ENCODE measurements at regions not wholly inside any gene's neighbourhood (a gene's known extent, or its start where the extent isn't known, plus 50 kb on each side); places are given as distances from the start of the nearest gene placed in this dataset.
"Not testable (repeated sequence)": the region's sequence is repeated elsewhere in the genome, so short reads cannot be mapped to it uniquely, and the experiment has no call there.

DNA sequence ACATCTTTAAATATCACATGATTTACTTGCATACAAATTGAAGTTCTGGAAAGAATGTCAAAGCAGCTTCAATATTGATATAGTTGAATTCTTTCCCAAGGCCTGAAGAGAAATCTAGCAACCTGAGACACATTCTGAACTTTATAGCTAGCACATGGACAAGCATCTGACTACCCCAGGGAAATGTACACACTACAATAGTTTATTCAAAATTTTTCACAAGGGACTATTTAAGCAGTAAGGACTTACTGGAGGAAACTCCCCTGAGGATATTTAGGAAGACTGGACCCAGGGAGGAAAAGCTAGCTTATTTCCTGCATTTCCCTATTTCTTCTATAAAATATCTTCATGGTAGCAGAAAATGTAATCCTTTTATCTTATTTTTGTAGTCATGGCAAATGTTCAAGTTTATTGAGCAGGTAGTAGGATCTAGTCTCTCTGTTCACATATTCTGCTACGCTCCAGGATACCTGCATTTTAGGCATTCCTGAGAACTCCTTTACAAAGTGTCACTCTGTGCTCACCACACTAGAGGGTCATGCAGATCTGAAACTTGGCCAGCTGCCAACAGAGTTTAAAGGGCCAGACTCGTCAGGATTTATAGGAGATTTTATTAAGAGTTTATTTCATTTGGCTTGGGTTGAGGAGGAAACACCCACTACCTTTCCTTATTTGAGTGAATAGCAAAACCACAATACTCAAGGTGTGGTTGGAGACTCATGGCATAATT, 348.4 kb upstream of the FTMT start:
- DNase-seq, result peak; percentile 38

DNA sequence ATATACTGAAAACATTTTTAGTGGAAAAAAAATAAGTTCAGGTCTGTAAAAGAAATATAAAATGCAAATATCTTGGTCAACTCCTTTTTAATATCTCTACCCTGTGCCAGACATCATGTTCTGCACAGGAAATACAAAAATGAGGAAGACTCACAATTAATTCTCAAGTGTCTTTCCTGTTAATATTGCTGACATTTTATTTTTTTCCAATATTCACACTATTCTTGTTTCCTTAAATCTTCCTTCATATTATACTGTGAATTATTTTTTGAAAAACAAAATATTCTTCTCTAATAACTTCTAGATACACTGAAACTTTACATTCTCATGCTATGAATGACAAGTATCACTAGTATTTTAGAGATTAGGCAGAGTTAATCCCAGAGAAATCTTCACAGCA, 334.7 kb upstream of the FTMT start:
- no peak for DNase-seq

GRCh38 chr5:121525706-121526105, 326.0 kb upstream of the FTMT start:
- no peak for DNase-seq

DNA sequence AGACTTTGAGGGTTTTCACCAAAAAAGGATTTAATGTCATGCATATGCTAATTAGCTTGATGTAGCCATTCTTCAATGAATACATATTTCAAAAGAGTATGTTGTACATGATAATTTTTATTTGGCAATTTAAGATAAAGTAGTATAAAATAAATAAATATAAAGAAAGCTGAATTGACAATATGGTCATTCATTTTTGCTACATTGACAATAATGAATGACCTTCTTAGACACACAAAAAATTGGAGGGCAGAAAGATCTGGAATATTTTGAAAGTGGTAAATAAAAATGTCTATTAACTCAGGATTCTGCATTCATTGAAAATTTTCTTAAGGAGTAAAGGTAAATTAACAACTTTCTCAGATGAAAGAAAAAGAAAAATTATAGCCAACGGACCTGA, 324.8 kb upstream of the FTMT start:
- DNase-seq, result no peak

DNA sequence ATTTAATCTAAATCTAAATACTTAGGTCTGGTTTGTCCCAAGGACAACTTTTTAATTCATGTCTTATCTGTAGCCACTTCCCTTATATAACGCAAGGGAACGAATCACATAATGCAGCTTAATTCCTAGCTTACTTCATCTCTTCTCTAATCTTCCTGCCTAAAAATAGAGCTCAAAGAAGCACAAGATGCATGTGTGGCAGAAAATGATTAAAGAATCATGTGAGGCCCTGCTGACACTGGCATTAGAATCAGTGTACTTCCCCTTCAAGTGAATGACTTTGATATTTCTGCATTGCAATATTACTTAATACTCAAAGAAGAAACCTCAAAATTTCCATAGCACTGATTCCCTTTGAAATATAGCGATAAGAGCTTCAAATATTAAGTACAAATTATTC, 317.9 kb upstream of the FTMT start:
- DNase-seq, result no peak

- DNase-seq, result no peak
Measured at GRCh38 chr5:121550989-121551388, 300.7 kb upstream of the FTMT start.

GRCh38 chr5:121559832-121560231, 291.9 kb upstream of the FTMT start:
- no peak for DNase-seq

- no peak for DNase-seq
Measured at GRCh38 chr5:121572061-121572460, 279.6 kb upstream of the FTMT start.

DNA sequence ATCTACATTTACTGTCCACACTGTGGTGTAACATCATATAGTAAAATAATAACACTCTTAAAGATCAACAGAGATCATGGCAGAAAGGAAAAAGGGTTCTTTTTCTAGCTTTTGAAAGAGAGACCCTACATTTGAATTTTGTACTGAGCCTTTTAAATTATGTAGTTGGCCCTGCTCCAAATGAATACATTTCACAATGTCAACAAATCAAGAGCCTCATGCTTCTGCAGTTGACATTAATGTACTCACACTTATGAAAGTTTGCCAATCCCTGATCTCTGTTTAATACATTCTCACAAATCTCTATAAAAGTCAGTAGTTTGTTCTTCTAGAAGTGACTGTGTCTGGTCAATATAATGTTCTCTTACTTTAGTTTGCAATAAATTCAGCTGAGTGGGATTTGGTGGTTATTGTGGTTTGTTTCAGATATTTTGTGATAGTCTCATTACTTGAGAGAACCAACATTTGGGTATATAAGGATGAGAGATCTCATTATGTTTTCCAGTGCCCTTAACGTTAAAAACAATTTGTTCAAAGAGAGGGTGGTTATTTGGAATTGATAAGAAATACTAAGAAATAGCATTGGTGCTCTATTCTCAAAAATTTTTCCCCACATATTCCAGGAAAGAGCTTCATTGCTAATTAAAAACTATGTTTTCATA, 277.8 kb upstream of the FTMT start:
- no peak for DNase-seq

DNA sequence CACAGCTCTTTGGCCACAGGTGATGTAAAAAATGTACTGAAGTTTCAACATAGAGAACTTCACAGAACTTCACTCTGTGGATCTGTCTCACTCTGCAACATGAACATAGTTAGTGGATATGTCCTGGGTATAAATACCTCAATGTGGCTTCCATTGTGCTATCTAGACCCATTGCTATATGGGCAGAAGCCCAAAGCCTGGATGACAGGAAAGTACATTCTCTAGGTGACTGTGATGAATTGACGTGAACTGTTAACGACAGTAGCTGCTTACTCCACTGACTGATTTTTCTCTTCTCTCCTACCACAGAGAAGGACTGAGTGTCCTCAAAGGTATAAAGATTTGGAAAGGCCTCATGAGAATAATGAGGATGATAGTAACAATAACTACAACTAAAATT, 270.1 kb upstream of the FTMT start:
- no peak for DNase-seq

DNA sequence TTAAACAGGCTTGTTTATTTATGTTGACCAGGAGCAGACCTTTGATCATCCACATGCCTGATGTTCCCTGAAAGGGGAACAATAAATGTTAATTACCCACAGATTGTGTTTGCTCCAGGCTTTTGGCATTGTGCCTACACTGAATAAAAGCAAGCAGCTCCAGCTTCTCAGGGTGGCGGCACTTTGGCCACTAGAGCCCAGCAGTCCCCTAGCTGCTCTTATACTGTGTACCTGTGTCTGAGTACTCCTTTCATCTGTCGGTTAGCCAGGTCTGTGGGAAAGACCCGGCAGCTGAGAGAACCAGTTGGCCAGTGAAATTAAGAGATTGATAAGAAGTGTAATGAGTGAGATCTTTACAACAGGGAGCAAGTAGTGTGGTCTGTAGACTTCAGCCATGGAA, 254.8 kb upstream of the FTMT start:
- DNase-seq, result no peak

DNA sequence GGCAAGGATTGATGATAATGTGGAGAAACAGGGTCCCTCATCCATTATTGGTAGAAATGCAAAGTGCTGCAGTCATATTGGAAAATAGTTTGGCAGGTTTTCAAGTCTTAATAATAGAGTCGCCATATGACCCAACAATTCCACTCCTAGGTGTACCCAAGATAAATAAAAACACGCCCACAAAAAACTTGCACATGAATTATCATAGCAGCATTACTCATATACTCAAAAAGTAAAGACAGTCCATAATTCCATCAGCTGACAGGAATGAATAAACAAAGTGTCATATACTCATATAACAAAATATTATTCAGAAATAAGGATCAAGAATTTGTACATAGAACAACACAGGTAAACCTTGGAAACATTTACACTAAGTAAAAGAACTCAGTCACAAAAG, 242.9 kb upstream of the FTMT start:
- DNase-seq, result no peak

- DNase-seq, result no peak
Measured at GRCh38 chr5:121624035-121624434, 227.6 kb upstream of the FTMT start.

GRCh38 chr5:121628783-121629182, 222.9 kb upstream of the FTMT start:
- DNase-seq, result no peak

DNA sequence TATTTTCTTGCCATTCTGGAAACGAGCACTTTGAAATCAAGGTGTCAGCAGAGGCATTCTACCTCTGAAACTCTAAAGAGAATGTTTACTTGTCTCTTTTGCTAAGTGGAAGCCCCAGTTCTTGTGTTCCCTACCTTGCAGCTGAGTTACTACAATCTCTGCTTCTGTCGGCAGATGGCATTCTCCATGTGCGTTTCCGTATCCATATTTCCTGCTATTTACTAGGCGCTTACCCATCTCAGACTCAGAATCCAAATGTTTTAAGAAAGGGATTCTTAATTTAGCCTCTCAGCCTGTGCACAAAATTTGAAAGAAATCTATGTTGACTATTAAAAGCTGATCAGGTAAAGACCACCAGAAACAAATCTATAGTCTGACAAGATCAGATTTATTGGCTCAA, 221.3 kb upstream of the FTMT start:
- peak; percentile 1 for DNase-seq

DNA sequence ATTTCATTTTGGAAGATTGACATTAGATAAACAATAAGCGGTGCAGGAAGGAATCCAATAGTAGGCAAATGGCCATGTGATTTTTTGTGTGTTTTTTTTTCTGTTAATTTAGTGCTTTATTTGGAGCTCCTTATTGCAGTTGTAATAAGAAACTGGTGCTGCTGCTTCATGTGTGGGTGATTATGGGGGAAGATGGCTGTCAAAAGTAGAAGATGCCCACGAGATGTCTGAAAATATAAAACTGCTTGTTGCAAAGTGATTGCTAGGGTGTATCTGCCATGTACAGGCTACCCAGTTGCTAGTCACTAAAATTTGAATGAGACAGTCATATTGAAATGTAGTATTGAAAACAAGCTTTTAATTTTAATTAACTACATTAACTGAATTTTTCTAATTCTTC, 216.7 kb upstream of the FTMT start:
- DNase-seq, result no peak

DNA sequence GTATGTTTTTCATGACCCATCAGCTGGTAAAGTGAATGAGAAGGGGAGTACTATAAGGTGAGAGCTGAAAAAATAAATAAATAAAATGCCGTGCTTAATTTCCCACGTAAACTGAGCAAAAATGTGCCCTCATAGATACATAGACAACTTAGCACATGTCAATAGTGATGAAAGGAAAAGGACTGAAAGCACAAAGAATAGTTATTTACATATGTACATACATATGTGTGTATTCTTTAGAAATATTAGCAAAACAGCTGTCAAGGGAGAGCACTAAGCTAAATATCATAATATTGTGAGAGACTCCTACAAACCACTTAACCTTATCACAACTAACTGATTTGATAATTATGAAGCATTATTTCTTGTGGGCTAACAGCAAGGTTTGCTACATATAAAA, 213.6 kb upstream of the FTMT start:
- DNase-seq, result no peak

GRCh38 chr5:121640298-121640697, 211.4 kb upstream of the FTMT start:
- no peak for DNase-seq

DNA sequence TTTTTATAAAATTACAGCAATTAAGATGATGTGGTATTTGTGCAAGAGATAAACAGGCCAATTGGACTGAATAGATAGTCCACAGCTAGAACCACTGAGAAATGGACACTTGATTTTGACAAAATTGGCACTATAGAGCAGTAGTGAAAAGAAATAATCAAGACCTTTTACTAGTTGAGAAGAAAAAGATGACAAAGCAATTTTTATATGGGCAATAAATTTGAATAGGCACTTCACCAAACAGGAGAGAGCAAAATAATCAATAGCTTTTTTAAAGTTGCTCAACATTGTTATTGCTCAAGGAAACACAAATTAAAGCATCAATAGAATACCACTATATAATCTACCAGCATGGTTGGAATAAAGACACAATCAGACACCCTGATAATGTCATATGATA, 193.5 kb upstream of the FTMT start:
- DNase-seq, result no peak

- DNase-seq, result no peak
Measured at GRCh38 chr5:121660142-121660541, 191.5 kb upstream of the FTMT start.

- not testable (repeated sequence) for DNase-seq
Measured at GRCh38 chr5:121665542-121665941, 186.1 kb upstream of the FTMT start.

DNA sequence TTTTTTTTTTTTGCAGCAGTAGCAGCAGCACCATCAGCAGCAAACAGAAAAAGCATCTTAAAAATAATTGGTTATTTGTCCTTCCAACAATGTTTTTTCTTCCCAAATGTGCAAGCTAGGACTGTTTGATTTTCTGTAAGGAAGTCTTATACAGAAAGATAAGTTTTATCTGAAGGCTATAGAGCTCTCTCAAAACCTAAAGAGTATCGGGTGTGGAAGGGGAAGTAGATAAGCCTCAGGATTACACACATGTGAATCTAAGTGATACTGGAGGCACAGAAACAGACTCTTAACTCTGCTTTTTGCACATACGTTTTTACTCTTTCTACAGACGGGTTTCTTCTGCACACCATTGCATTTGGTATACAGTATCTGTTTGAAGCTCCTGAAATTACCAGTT, 184.4 kb upstream of the FTMT start:
- no peak for DNase-seq

DNA sequence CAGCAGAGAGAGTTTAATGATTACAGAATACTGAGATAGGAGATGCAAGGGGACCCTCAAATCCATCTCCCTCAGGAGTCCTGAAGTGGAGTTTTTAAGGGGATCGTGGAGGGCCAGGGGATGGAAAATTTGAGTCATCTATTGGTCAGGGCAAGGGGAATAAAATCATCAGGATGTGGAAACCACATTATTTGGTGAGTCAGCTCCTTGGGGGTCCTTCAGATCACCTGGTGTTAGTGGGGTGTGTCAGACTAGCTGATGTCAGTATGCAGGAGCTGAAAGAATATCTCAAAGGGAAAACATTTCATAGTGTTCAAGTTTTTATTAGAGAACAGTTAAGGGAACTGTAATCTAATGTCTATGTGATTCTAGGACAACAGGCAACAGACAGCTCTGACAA, 183.0 kb upstream of the FTMT start:
- DNase-seq, result no peak

DNA sequence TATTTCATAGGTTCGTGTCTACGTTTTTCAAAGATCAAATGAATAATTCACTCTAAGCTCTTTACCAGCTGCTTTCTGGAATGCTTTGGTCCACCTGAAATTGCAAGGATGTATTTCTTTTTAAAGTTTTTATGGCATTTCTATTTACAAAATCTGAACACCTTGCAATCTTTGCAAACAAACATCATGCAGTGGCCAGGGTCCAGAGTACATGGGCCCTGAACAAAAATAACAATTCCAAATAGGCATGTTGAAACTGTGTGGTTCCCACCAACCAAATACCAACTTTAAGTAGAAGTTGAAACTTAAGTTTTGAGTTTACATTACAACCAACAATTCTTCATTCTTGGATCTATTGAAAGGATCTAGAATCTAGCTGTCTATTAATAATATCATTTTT, 180.1 kb upstream of the FTMT start:
- DNase-seq, result no peak

DNA sequence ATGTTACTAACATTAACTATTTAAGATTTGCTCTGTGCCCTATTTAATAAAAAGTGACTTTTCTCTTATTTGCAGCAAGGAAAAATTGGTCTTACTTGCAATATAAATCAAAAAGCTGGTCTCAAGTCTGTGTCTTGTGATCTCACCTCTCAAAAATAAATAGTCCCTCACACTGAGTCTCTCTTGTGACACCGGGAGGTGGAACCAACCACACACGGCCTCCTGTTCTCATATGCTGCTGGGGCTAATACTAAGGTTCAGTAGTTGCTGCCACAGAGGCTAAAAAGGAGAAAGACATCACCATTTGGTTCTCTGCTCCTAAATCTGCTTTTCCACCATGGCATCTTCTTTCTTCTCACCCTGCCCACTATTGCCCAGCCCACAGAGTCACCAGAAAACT, 175.8 kb upstream of the FTMT start:
- no peak for DNase-seq
